GM19452 (cell line): ENCODE measurements at regions not wholly inside any gene's neighbourhood (a gene's known extent, or its start where the extent isn't known, plus 50 kb on each side); places are given as distances from the start of the nearest gene placed in this dataset.

Source experiments
- ATAC-seq: cut with Tn5 transposase; IDR thresholded peaks from one replicate; pipeline ENCODE4 v1.9.1; 2021; ENCODE audit not compliant: unreplicated experiment

GRCh38 chr14:41957459-41957858, 350.8 kb downstream of the LRFN5 start:
- ATAC-seq: no peak
